ENCODE measurements at regions not wholly inside any gene's neighbourhood (a gene's known extent, or its start where the extent isn't known, plus 50 kb on each side); places are given as distances from the start of the nearest gene placed in this dataset.

GRCh38 chr5:102625928-102626327 is 127.1 kb upstream of the SLCO6A1 start:
- H3K36me3 ChIP-seq (ENCODE audit: control insufficient read depth, insufficient read depth, low read length): no peaks in the 10 kb centered on the region
- H3K4me1 ChIP-seq: no peaks in the 10 kb centered on the region
- CTCF ChIA-PET: no interaction called here
- DNase-seq: no peak
- TF ChIP-seq CTCF (IDR thresholded peaks at IDR 0.05; ENCODE audit: insufficient read depth in 1 of 2, low read depth in 1 of 2, low read length in 1 of 2, severe bottlenecking in 1 of 2, unreplicated experiment in 1 of 2): no peak
- Mint-ChIP-seq H3K4me1 (ENCODE audit: low read depth, unreplicated experiment) (no peaks in the 10 kb centered on the region), H3K27me3 (ENCODE audit: insufficient read depth, unreplicated experiment) (no peaks in the 10 kb centered on the region), H3K4me3 (ENCODE audit: unreplicated experiment) (no peak overlapping the region), H3K9me3 (ENCODE audit: unreplicated experiment) (no peaks in the 10 kb centered on the region), H3K36me3 (ENCODE audit: insufficient read depth, unreplicated experiment) (no peaks in the 10 kb centered on the region), H3K27ac (ENCODE audit: unreplicated experiment) (no peak overlapping the region)
- BruUV-seq (replicated peaks): no TSS peak
- intact Hi-C loops (cut with micrococcal nuclease; ENCODE audit: unreplicated experiment): no loop called here
- no peaks in the 10 kb centered on the region for H3K27me3 ChIP-seq (replicated peaks; ENCODE audit: control insufficient read depth, insufficient read depth, low read length)
- peaks cover 4% of the 10 kb centered on the region; the same call in 1 of the 2 replicates for H3K9me3 ChIP-seq
- no peak overlapping the region for H3K4me3 ChIP-seq (ENCODE audit: low read depth, low read length)
- POLR2A ChIA-PET: no interaction called here

GRCh38 chr5:102627315-102627714 is 127.8 kb upstream of the PAM start:
- H3K9me3 ChIP-seq: no peaks in the 10 kb centered on the region
- BruUV-seq (replicated peaks): no TSS peak
- no peaks in the 10 kb centered on the region for H3K4me1 Mint-ChIP-seq (ENCODE audit: low read depth, unreplicated experiment)
- ChIA-PET POLR2A (no interaction called here), CTCF (interaction anchor here (0.6 kb wide), 1 partner anchor 599 kb away, joined by 3 read pairs; no protein-coding TSS in a partner anchor)
- H3K4me3 ChIP-seq (ENCODE audit: low read depth, low read length): no peak overlapping the region
- H3K9me3 Mint-ChIP-seq (ENCODE audit: unreplicated experiment): peaks cover 10% of the 10 kb centered on the region
- intact Hi-C loops (cut with micrococcal nuclease; ENCODE audit: unreplicated experiment): no loop called here
- H3K4me3 Mint-ChIP-seq (ENCODE audit: unreplicated experiment): no peak overlapping the region
- H3K27me3 ChIP-seq (replicated peaks; ENCODE audit: control insufficient read depth, insufficient read depth, low read length): no peaks in the 10 kb centered on the region
- no peaks in the 10 kb centered on the region for H3K36me3 Mint-ChIP-seq (ENCODE audit: insufficient read depth, unreplicated experiment)
- TF ChIP-seq CTCF (IDR thresholded peaks at IDR 0.05; ENCODE audit: insufficient read depth in 1 of 2, low read depth in 1 of 2, low read length in 1 of 2, severe bottlenecking in 1 of 2, unreplicated experiment in 1 of 2): no peak
- H3K27ac Mint-ChIP-seq (ENCODE audit: unreplicated experiment): no peak overlapping the region
- DNase-seq: no peak
- no peaks in the 10 kb centered on the region for H3K27me3 Mint-ChIP-seq (ENCODE audit: insufficient read depth, unreplicated experiment)
- H3K36me3 ChIP-seq (ENCODE audit: control insufficient read depth, insufficient read depth, low read length): no peaks in the 10 kb centered on the region
- H3K4me1 ChIP-seq: no peaks in the 10 kb centered on the region

GRCh38 chr5:102628441-102629175 is 126.5 kb upstream of the PAM start:
- DNase-seq: no peak
- ChIA-PET CTCF (no interaction called here), POLR2A (interaction anchor here (0.6 kb wide), 1 partner anchor 1332 kb away, joined by 3 read pairs; no protein-coding TSS in a partner anchor)
- Mint-ChIP-seq H3K27me3 (ENCODE audit: insufficient read depth, unreplicated experiment) (no peaks in the 10 kb centered on the region), H3K9me3 (ENCODE audit: unreplicated experiment) (peaks cover 12% of the 10 kb centered on the region), H3K36me3 (ENCODE audit: insufficient read depth, unreplicated experiment) (no peaks in the 10 kb centered on the region), H3K4me1 (ENCODE audit: low read depth, unreplicated experiment) (no peaks in the 10 kb centered on the region), H3K4me3 (ENCODE audit: unreplicated experiment) (no peak overlapping the region), H3K27ac (ENCODE audit: unreplicated experiment) (no peak overlapping the region)
- Histone ChIP-seq H3K27me3 (replicated peaks; ENCODE audit: control insufficient read depth, insufficient read depth, low read length) (no peaks in the 10 kb centered on the region), H3K4me3 (ENCODE audit: low read depth, low read length) (no peak overlapping the region), H3K9me3 (no peaks in the 10 kb centered on the region), H3K4me1 (no peaks in the 10 kb centered on the region), H3K36me3 (ENCODE audit: control insufficient read depth, insufficient read depth, low read length) (no peaks in the 10 kb centered on the region)
- intact Hi-C loops (cut with micrococcal nuclease; ENCODE audit: unreplicated experiment): no loop called here
- no peak for TF ChIP-seq CTCF (IDR thresholded peaks at IDR 0.05; ENCODE audit: insufficient read depth in 1 of 2, low read depth in 1 of 2, low read length in 1 of 2, severe bottlenecking in 1 of 2, unreplicated experiment in 1 of 2)
- no TSS peak for BruUV-seq (replicated peaks)
